ENCODE measurements at regions not wholly inside any gene's neighbourhood (a gene's known extent, or its start where the extent isn't known, plus 50 kb on each side); places are given as distances from the start of the nearest gene placed in this dataset.

DNA sequence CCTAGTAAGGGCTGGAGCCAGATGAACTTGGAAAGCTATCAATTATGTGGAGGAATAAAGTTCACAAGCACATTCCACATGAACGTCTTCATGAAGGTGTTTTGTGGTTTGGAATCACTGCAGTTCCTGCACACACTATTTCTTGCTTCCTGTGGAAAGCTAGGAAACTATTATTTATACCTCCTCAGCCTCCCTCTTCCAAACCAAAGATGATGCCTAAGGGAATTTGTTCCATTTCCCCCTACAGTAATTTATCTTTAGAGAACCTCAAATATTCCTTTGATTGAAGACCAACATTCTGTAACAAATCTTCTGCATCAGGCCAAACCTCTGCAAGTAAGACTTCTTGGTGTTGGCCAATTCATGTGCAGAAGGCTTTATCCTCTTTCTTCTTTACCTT is 115.8 kb upstream of the ARHGAP20 start:
- Histone ChIP-seq H3K36me3 (ENCODE audit: control insufficient read depth, insufficient read depth, low read length) (no peaks in the 10 kb centered on the region), H3K27me3 (ENCODE audit: control insufficient read depth, insufficient read depth, low read length) (peaks cover 3% of the 10 kb centered on the region; the same call in 1 of the 2 replicates), H3K27ac (ENCODE audit: low read length) (no peak overlapping the region), H3K4me3 (ENCODE audit: low read depth in 2 of 2, low read length in 2 of 2) (no peak overlapping the region), H3K9me3 (ENCODE audit: control insufficient read depth, insufficient read depth, low read depth, low read length) (no peaks in the 10 kb centered on the region), H3K4me1 (ENCODE audit: control insufficient read depth, insufficient read depth, low read length) (no peaks in the 10 kb centered on the region)
- ATAC-seq (no peak), DNase-seq (ENCODE audit: low read depth, low spot score) (no peak)
- intact Hi-C loops (cut with micrococcal nuclease; ENCODE audit: unreplicated experiment) (no loop called here), in situ Hi-C loops (cut with HindIII; ENCODE audit: low pct_unique_long_range_greater_than_20kb, low sequenced_read_pairs) (no loop called here)
- ChIA-PET CTCF (no interaction called here), POLR2A (no interaction called here)
- TF ChIP-seq TCF7L2 (IDR thresholded peaks at IDR 0.05; ENCODE audit: low read depth, low read length) (no peak), SIN3A (IDR thresholded peaks at IDR 0.05; ENCODE audit: borderline replicate concordance, insufficient read depth, low read depth, low read length) (no peak), POLR2AphosphoS5 (IDR thresholded peaks at IDR 0.05; ENCODE audit: low read depth, low read length) (no peak)
- TF ChIP-seq, protein P1, sequence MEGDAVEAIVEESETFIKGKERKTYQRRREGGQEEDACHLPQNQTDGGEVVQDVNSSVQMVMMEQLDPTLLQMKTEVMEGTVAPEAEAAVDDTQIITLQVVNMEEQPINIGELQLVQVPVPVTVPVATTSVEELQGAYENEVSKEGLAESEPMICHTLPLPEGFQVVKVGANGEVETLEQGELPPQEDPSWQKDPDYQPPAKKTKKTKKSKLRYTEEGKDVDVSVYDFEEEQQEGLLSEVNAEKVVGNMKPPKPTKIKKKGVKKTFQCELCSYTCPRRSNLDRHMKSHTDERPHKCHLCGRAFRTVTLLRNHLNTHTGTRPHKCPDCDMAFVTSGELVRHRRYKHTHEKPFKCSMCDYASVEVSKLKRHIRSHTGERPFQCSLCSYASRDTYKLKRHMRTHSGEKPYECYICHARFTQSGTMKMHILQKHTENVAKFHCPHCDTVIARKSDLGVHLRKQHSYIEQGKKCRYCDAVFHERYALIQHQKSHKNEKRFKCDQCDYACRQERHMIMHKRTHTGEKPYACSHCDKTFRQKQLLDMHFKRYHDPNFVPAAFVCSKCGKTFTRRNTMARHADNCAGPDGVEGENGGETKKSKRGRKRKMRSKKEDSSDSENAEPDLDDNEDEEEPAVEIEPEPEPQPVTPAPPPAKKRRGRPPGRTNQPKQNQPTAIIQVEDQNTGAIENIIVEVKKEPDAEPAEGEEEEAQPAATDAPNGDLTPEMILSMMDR (IDR thresholded peaks at IDR 0.05), result no peak
- TF ChIP-seq, protein P2, sequence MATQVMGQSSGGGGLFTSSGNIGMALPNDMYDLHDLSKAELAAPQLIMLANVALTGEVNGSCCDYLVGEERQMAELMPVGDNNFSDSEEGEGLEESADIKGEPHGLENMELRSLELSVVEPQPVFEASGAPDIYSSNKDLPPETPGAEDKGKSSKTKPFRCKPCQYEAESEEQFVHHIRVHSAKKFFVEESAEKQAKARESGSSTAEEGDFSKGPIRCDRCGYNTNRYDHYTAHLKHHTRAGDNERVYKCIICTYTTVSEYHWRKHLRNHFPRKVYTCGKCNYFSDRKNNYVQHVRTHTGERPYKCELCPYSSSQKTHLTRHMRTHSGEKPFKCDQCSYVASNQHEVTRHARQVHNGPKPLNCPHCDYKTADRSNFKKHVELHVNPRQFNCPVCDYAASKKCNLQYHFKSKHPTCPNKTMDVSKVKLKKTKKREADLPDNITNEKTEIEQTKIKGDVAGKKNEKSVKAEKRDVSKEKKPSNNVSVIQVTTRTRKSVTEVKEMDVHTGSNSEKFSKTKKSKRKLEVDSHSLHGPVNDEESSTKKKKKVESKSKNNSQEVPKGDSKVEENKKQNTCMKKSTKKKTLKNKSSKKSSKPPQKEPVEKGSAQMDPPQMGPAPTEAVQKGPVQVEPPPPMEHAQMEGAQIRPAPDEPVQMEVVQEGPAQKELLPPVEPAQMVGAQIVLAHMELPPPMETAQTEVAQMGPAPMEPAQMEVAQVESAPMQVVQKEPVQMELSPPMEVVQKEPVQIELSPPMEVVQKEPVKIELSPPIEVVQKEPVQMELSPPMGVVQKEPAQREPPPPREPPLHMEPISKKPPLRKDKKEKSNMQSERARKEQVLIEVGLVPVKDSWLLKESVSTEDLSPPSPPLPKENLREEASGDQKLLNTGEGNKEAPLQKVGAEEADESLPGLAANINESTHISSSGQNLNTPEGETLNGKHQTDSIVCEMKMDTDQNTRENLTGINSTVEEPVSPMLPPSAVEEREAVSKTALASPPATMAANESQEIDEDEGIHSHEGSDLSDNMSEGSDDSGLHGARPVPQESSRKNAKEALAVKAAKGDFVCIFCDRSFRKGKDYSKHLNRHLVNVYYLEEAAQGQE (IDR thresholded peaks at IDR 0.05; ENCODE audit: insufficient read depth in 1 of 2, low read depth in 2 of 2, low read length in 1 of 2), result no peak
- no TSS peak for BruUV-seq (replicated peaks)

DNA sequence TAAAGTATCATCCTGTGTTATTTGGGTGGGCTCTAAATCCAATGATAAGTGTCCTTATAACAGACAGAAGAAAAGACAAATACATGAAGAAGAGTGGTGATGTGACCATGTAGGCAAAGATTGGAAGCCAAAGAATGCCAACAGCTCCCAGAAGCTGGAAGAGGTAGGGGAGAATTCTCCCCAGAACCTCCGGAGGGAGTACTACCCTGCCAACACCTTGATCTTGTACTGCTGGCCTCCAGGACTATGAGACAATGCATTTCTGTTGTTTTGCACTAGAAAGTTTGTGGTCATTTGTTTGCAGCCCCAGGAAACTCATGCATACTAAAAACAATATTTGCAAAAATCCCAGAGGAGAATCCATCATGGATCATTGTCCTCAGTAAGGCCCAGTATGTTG is 115.0 kb upstream of the ARHGAP20 start:
- H3K4me1 ChIP-seq (ENCODE audit: control insufficient read depth, insufficient read depth, low read length), result no peaks in the 10 kb centered on the region
- no peaks in the 10 kb centered on the region for H3K27me3 ChIP-seq (ENCODE audit: control insufficient read depth, insufficient read depth, low read length)
- no peak for TF ChIP-seq TCF7L2 (IDR thresholded peaks at IDR 0.05; ENCODE audit: low read depth, low read length)
- TF ChIP-seq, protein P2 (IDR thresholded peaks at IDR 0.05; ENCODE audit: insufficient read depth in 1 of 2, low read depth in 2 of 2, low read length in 1 of 2), result no peak
- no peak for TF ChIP-seq POLR2AphosphoS5 (IDR thresholded peaks at IDR 0.05; ENCODE audit: low read depth, low read length)
- TF ChIP-seq, protein P1 (IDR thresholded peaks at IDR 0.05), result no peak
- no peak for TF ChIP-seq SIN3A (IDR thresholded peaks at IDR 0.05; ENCODE audit: borderline replicate concordance, insufficient read depth, low read depth, low read length)
- ChIA-PET POLR2A (no interaction called here), CTCF (no interaction called here)
- in situ Hi-C loops (cut with HindIII; ENCODE audit: low pct_unique_long_range_greater_than_20kb, low sequenced_read_pairs), result no loop called here
- no peaks in the 10 kb centered on the region for H3K36me3 ChIP-seq (ENCODE audit: control insufficient read depth, insufficient read depth, low read length)
- no peak overlapping the region for H3K4me3 ChIP-seq (ENCODE audit: low read depth in 2 of 2, low read length in 2 of 2)
- DNase-seq (ENCODE audit: low read depth, low spot score) (no peak), ATAC-seq (no peak)
- no peak overlapping the region for H3K27ac ChIP-seq (ENCODE audit: low read length)
- H3K9me3 ChIP-seq (ENCODE audit: control insufficient read depth, insufficient read depth, low read depth, low read length), result no peaks in the 10 kb centered on the region
- BruUV-seq (replicated peaks), result no TSS peak
- intact Hi-C loops (cut with micrococcal nuclease; ENCODE audit: unreplicated experiment), result no loop called here
